GM21529 (cell line): ENCODE measurements at regions not wholly inside any gene's neighbourhood (a gene's known extent, or its start where the extent isn't known, plus 50 kb on each side); places are given as distances from the start of the nearest gene placed in this dataset.
"Not testable (repeated sequence)": the region's sequence is repeated elsewhere in the genome, so short reads cannot be mapped to it uniquely, and the experiment has no call there.

Experiments used
- ATAC-seq: cut with Tn5 transposase; IDR thresholded peaks from one replicate; pipeline ENCODE4 v1.9.1; 2021; ENCODE audit not compliant: unreplicated experiment

- no peak for ATAC-seq
Measured at GRCh38 chr7:68248973-68249372, 1252.3 kb downstream of the TYW1 start.

- no peak for ATAC-seq
Measured at GRCh38 chr7:68249611-68250010, 1253.0 kb downstream of the TYW1 start.

DNA sequence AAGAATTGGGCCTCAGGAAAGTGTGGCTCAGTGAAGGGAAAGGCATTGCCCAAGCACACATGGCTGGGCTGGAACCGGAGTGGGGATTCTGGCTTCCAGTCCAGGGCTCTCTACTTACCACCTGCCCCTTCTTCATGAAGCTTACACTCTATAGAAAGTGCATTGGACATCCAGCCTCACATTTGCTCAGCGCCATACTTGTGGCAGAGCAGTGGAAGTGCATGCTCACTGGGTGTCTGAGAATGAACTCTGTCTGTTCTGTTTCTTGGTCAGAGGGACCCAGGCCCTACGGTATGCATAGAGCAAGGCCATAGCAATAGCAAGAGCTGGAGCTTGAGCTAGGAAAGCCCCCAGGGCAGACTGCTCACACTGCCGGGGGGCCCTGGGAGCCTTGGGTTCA is 1253.5 kb downstream of the TYW1 start:
- ATAC-seq: no peak

GRCh38 chr7:68254815-68255214 is 1258.2 kb downstream of the TYW1 start:
- not testable (repeated sequence) for ATAC-seq

DNA sequence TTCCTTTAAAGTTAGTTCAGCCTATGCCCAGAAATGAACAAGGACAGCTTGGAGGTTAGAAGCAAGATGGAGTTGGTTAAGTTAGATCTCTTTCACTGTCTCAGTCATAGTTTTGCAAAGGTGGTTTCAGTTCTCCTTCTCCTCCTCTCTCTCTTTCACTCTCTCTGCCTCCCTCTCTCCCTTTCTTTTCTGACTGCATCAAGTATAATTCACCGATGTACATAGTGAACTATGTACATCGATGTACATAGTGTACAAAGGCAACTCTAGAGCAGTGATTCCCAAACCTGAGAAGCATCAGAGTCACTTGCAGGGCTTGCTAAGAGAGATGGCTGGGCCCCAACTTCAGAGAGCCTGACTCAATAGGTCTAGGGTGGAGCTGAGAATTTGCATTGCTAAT is 1259.7 kb downstream of the TYW1 start:
- no peak for ATAC-seq

DNA sequence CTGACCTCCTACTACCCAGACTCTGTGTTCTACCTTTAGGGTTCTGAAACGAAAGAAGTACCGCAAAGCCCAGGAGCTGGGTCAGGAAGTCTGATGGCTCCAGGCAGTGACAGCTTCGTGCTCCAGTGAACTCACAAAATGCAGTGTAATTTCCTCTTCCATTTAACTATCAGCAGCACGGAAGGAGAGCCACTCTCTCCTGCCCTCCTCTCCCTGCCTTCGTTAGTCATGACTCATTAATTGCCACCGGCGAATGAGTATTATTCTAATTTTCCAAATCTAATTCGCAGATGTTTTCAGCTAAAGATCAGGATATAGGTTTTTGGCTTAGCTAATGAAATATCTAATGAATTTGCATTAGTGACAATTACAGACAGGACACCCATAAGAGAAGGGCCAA is 1262.0 kb downstream of the TYW1 start:
- no peak for ATAC-seq

DNA sequence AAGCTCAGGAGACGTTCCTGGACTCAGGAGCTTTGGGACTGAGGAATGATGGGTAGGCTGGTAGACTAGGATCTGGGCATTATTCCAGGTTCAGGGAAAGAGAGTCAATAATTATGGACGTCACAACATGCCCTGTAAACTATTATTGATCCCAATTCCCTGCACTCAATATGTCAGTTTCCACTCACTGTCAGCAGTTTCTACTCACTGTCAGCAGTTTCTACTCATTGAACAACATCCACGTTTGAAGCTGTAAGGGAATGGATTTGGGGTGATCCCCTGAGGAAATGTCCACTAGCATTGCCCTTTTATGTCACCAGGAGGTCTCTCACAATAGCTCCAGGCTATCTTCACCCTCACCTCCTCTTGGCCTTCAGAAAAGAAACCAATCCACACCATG is 1268.6 kb downstream of the TYW1 start:
- no peak for ATAC-seq

- ATAC-seq: no peak
Measured at GRCh38 chr7:68266004-68266579, 1269.5 kb downstream of the TYW1 start.

- ATAC-seq: no peak
Measured at GRCh38 chr7:68267486-68267885, 1270.9 kb downstream of the TYW1 start.

GRCh38 chr7:68269405-68269804 is 1272.8 kb downstream of the TYW1 start:
- no peak for ATAC-seq

DNA sequence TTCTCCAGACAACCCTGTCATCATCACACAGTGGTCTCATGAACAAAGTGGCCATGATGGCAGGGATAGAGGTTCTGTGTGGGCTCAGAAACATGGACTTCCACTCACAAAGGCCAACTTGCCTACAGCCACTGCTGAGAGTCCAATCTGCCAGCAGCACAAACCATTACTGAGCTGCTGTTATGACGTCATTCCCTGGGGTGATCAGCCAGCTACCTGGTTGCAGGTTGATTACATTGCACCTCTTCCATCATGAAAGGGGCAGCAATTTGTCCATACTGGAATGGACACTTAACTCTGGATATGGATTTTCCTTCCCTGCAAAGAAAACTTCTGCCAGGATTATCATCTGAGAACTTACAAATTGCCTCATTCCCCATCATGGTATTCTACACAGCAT is 1275.9 kb downstream of the TYW1 start:
- no peak for ATAC-seq

DNA sequence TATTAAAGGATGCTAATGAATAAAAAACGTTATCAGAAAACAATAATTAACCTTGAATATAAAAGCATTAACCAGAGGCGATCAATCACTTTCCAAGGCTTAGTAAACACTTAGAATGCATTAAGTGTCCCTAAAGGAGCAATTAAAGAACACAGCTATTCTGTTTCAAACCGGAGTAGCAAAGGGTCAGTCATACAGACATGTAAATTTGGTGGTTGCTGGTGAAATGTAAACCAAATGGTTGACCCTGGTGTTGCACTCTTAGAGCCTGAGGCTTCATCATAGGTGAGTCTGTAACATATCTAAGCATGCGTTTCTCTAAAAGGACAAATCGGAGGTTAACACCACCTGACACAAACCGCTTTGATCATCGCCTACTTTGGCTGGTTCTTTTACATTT is 1280.1 kb downstream of the TYW1 start:
- ATAC-seq: no peak

DNA sequence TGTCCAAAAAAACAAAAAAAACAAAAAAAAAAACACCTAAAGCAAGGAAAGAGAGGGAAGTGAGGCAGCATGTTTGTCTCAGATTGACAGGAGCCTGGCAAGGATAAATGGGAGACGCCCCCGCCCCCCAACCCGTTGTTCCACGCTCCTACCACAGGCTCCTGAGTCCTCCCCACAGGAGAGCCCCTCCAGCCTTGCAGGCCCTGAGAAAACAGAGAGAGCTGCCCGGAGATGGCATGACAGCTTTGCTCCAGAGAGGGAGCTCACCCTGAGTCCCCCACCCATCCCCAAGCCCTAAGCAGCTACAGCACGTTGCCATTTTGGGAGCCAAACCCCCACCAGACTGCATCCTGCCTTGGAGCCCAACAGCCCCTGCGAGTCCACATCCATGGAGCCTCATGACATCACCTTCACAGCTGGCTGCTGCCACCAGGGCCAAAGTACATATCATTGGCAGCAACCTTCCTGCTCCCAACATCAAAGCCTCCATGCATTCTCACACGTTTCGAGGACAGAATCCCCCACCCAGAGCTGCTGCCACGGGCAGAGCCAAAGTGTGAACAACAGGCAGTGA is 1283.3 kb downstream of the TYW1 start:
- ATAC-seq: no peak

DNA sequence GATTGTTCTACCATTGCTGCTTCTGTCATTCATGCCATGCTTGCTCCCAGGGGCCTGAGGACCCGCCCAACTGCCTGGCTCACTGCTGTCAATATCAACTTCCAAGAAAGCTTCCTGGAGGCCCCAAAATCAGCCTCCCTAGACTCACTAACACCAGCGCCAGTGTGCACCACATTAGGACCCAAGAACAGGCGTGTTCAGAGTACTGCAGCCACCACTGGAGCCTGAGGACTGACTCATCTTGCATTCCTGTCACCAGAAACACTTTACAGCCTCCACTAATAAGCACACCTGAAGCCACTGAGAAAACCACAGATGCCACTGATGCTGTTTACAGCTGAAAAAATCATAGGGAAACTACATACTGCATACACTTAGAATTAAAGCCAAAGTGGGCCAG is 1284.3 kb downstream of the TYW1 start:
- ATAC-seq: no peak

- ATAC-seq: no peak
Measured at GRCh38 chr7:68288144-68288593, 1291.5 kb downstream of the TYW1 start.

GRCh38 chr7:68291710-68292109 is 1295.1 kb downstream of the TYW1 start:
- ATAC-seq: no peak

- ATAC-seq: no peak
Measured at GRCh38 chr7:68295386-68295785, 1298.8 kb downstream of the TYW1 start.

- ATAC-seq: no peak
Measured at GRCh38 chr7:68304536-68304935, 1293.7 kb upstream of the AUTS2 start.

DNA sequence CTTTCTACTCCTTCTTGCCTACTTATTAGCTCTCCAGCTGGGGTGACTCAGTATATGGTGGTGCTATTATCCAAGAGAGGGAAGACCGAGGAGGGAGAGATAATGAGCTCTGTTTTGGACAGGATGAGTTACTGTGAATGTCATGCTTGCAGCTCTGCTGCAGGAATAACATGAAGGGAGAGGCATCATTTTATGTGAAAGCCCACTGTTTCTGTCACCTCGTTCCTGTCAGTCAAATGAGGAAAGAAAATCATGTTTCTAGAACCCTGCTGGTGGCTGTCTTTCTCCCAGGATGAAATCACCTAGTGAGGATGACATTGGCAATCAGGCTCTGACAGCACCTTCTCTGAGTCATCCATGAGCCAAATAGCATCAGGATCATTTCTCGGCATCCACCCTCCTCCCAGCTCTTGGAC is 1291.6 kb upstream of the AUTS2 start:
- no peak for ATAC-seq

- no peak for ATAC-seq
Measured at GRCh38 chr7:68309271-68309670, 1289.0 kb upstream of the AUTS2 start.

- ATAC-seq: no peak
Measured at GRCh38 chr7:68309806-68310205, 1288.5 kb upstream of the AUTS2 start.

DNA sequence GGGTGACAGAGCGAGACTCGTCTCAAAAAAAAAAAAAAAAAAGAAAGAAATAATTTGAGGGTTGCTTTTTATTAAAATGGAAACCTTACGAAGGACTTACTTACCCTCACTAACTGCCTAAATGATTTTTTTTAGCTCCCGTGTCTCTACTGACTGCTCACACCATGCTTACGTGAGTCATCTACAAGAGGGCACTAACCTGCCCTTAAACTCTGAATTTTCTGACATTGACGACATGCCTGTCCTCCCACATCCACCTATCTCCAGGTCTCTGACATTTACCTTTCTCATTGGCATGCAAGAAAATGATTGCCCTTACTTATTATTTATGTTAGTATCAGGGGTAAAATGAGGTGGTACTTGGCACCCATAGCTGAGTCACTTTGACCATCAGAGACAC is 1286.3 kb upstream of the AUTS2 start:
- ATAC-seq: no peak

- ATAC-seq: no peak
Measured at GRCh38 chr7:68313806-68314205, 1284.5 kb upstream of the AUTS2 start.
